GM12892 (cell line): ENCODE measurements at regions not wholly inside any gene's neighbourhood (a gene's known extent, or its start where the extent isn't known, plus 50 kb on each side); places are given as distances from the start of the nearest gene placed in this dataset.

ENCODE experiments used
- POLR2A ChIP-seq: IDR thresholded peaks from 2 replicates; pipeline ENCODE4 v1.6.1; 2011; ENCODE audit warnings: low read depth, low read length, control low read depth
- POLR2AphosphoS5 ChIP-seq: IDR thresholded peaks from 2 replicates; pipeline ENCODE4 v1.6.1; 2011; ENCODE audit warnings: low read depth, low read length, control low read depth
- TAF1 ChIP-seq: IDR thresholded peaks from 2 replicates; pipeline ENCODE4 v1.6.1; 2011; ENCODE audit warnings: low read depth, mild to moderate bottlenecking, control low read depth, low read length, borderline replicate concordance

- TF ChIP-seq TAF1 (no peak), POLR2A (no peak), POLR2AphosphoS5 (no peak)
These were observed 493.4 kb upstream of the ZMIZ1 start for GRCh38 chr10:78575400-78575799.
